ENCODE measurements at regions not wholly inside any gene's neighbourhood (a gene's known extent, or its start where the extent isn't known, plus 50 kb on each side); places are given as distances from the start of the nearest gene placed in this dataset.

- Histone ChIP-seq H3F3A (ENCODE audit: insufficient read depth) (no peaks in the 10 kb centered on the region), H3K79me2 (ENCODE audit: insufficient read depth, low read length) (no peaks in the 10 kb centered on the region), H3K9me2 (replicated peaks; ENCODE audit: insufficient read depth, low read length) (no peaks in the 10 kb centered on the region), H3K9ac (ENCODE audit: low read length) (no peak overlapping the region), H4K20me1 (ENCODE audit: low read depth, low read length) (no peaks in the 10 kb centered on the region), H3K27me3 (ENCODE audit: low read length) (no peaks in the 10 kb centered on the region), H2AFZ (ENCODE audit: low read depth, low read length, severe bottlenecking) (no peak overlapping the region), H3K4me3 (ENCODE audit: insufficient read depth, low read length, poor library complexity, severe bottlenecking) (no peak overlapping the region), H3K9me3 (ENCODE audit: insufficient read depth, low read length) (no peaks in the 10 kb centered on the region), H3K27ac (ENCODE audit: low read depth, low read length) (no peak overlapping the region), H3K36me3 (ENCODE audit: low read length) (no peaks in the 10 kb centered on the region), H3K4me2 (ENCODE audit: low read depth, low read length, poor library complexity, severe bottlenecking) (no peak overlapping the region)
- TF ChIP-seq CTCF (IDR thresholded peaks at IDR 0.05; ENCODE audit: insufficient read depth, low read length, poor library complexity, severe bottlenecking) (no peak), EZH2phosphoT487 (conservative IDR thresholded peaks at IDR 0.05; ENCODE audit: low read length) (no peak)
Measured at GRCh38 chr4:66045913-66046312, 375.6 kb upstream of the EPHA5 start.

- H3K79me2 ChIP-seq (ENCODE audit: insufficient read depth, low read length): no peaks in the 10 kb centered on the region
- no peak for TF ChIP-seq EZH2phosphoT487 (conservative IDR thresholded peaks at IDR 0.05; ENCODE audit: low read length)
- TF ChIP-seq CTCF (IDR thresholded peaks at IDR 0.05; ENCODE audit: insufficient read depth, low read length, poor library complexity, severe bottlenecking): no peak
Measured at GRCh38 chr4:66035701-66036100, 365.4 kb upstream of the EPHA5 start.

GRCh38 chr4:66034671-66035070 lies 364.4 kb upstream of the EPHA5 start:
- no peaks in the 10 kb centered on the region for H3K9me3 ChIP-seq (ENCODE audit: insufficient read depth, low read length)
- no peaks in the 10 kb centered on the region for H3K36me3 ChIP-seq (ENCODE audit: low read length)
- no peaks in the 10 kb centered on the region for H4K20me1 ChIP-seq (ENCODE audit: low read depth, low read length)
- no peak overlapping the region for H2AFZ ChIP-seq (ENCODE audit: low read depth, low read length, severe bottlenecking)
- H3K4me3 ChIP-seq (ENCODE audit: insufficient read depth, low read length, poor library complexity, severe bottlenecking): no peak overlapping the region
- no peak overlapping the region for H3K27ac ChIP-seq (ENCODE audit: low read depth, low read length)
- no peak overlapping the region for H3K4me2 ChIP-seq (ENCODE audit: low read depth, low read length, poor library complexity, severe bottlenecking)
- no peak overlapping the region for H3K9ac ChIP-seq (ENCODE audit: low read length)
- no peaks in the 10 kb centered on the region for H3K9me2 ChIP-seq (replicated peaks; ENCODE audit: insufficient read depth, low read length)
- no peaks in the 10 kb centered on the region for H3F3A ChIP-seq (ENCODE audit: insufficient read depth)
- TF ChIP-seq CTCF (IDR thresholded peaks at IDR 0.05; ENCODE audit: insufficient read depth, low read length, poor library complexity, severe bottlenecking) (no peak), EZH2phosphoT487 (conservative IDR thresholded peaks at IDR 0.05; ENCODE audit: low read length) (no peak)
- H3K27me3 ChIP-seq (ENCODE audit: low read length): no peaks in the 10 kb centered on the region
- H3K79me2 ChIP-seq (ENCODE audit: insufficient read depth, low read length): no peaks in the 10 kb centered on the region

More at GRCh38 chr4:66035701-66036100, 365.4 kb upstream of the EPHA5 start:
- Histone ChIP-seq H3K36me3 (ENCODE audit: low read length) (no peaks in the 10 kb centered on the region), H2AFZ (ENCODE audit: low read depth, low read length, severe bottlenecking) (no peak overlapping the region), H3K27ac (ENCODE audit: low read depth, low read length) (no peak overlapping the region), H3K9me3 (ENCODE audit: insufficient read depth, low read length) (no peaks in the 10 kb centered on the region), H3K9ac (ENCODE audit: low read length) (no peak overlapping the region), H3K9me2 (replicated peaks; ENCODE audit: insufficient read depth, low read length) (no peaks in the 10 kb centered on the region), H3K4me2 (ENCODE audit: low read depth, low read length, poor library complexity, severe bottlenecking) (no peak overlapping the region), H3K27me3 (ENCODE audit: low read length) (no peaks in the 10 kb centered on the region), H4K20me1 (ENCODE audit: low read depth, low read length) (no peaks in the 10 kb centered on the region), H3K4me3 (ENCODE audit: insufficient read depth, low read length, poor library complexity, severe bottlenecking) (no peak overlapping the region), H3F3A (ENCODE audit: insufficient read depth) (no peaks in the 10 kb centered on the region)

Data from SU-DHL-6 (cell line).